Type B pancreatic cell (in vitro differentiated cells): ENCODE measurements at regions not wholly inside any gene's neighbourhood (a gene's known extent, or its start where the extent isn't known, plus 50 kb on each side); places are given as distances from the start of the nearest gene placed in this dataset.

Source experiments
- DNase-seq: peaks from one replicate; pipeline ENCODE4 v3.0.0; 2021; ENCODE audit warnings: mixed read lengths; ENCODE audit not compliant: unreplicated experiment; ENCODE audit errors: extremely low spot score
- H3K27ac Mint-ChIP-seq: 2 replicates; pipeline ENCODE4 v1.8.0; 2021; ENCODE audit warnings: mild to moderate bottlenecking, mixed read lengths
- H3K27me3 Mint-ChIP-seq: 2 replicates; pipeline ENCODE4 v1.8.0; 2021; ENCODE audit warnings: mixed read lengths
- H3K36me3 Mint-ChIP-seq: 2 replicates; pipeline ENCODE4 v1.8.0; 2021; ENCODE audit warnings: mixed read lengths
- H3K4me1 Mint-ChIP-seq: one replicate; pipeline ENCODE4 v1.8.0; 2021; ENCODE audit warnings: mixed read lengths; ENCODE audit not compliant: unreplicated experiment
- H3K4me3 Mint-ChIP-seq: 2 replicates; pipeline ENCODE4 v1.8.0; 2021; ENCODE audit warnings: mild to moderate bottlenecking, mixed read lengths
- H3K9me3 Mint-ChIP-seq: 2 replicates; pipeline ENCODE4 v1.8.0; 2021; ENCODE audit warnings: mixed read lengths
- TF ChIP-seq, protein P1 (sequence below): fragments of 200-600 bp; sonication (generic); conservative IDR thresholded peaks from 2 replicates; pipeline ENCODE4 v1.5.0; 2021; ENCODE audit warnings: antibody characterized with exemption, mild to moderate bottlenecking

GRCh38 chr4:18934197-18934596 lies 912.6 kb upstream of the LCORL start:
- Mint-ChIP-seq H3K27me3 (no peaks in the 10 kb centered on the region), H3K4me3 (no peak overlapping the region), H3K4me1 (peaks cover 38% of the 10 kb centered on the region), H3K9me3 (peaks cover 10% of the 10 kb centered on the region), H3K27ac (no peak overlapping the region), H3K36me3 (no peaks in the 10 kb centered on the region)
- DNase-seq = no peak
- TF ChIP-seq, protein P1, sequence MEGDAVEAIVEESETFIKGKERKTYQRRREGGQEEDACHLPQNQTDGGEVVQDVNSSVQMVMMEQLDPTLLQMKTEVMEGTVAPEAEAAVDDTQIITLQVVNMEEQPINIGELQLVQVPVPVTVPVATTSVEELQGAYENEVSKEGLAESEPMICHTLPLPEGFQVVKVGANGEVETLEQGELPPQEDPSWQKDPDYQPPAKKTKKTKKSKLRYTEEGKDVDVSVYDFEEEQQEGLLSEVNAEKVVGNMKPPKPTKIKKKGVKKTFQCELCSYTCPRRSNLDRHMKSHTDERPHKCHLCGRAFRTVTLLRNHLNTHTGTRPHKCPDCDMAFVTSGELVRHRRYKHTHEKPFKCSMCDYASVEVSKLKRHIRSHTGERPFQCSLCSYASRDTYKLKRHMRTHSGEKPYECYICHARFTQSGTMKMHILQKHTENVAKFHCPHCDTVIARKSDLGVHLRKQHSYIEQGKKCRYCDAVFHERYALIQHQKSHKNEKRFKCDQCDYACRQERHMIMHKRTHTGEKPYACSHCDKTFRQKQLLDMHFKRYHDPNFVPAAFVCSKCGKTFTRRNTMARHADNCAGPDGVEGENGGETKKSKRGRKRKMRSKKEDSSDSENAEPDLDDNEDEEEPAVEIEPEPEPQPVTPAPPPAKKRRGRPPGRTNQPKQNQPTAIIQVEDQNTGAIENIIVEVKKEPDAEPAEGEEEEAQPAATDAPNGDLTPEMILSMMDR = no peak

- Mint-ChIP-seq H3K36me3 (no peaks in the 10 kb centered on the region), H3K27me3 (no peaks in the 10 kb centered on the region), H3K4me3 (no peak overlapping the region), H3K4me1 (peaks cover 27% of the 10 kb centered on the region), H3K27ac (no peak overlapping the region), H3K9me3 (peaks cover 10% of the 10 kb centered on the region)
- TF ChIP-seq, protein P1 = no peak
- DNase-seq = no peak
Measured at GRCh38 chr4:18932730-18933339, 911.3 kb upstream of the LCORL start.

GRCh38 chr4:18931643-18932377 lies 910.3 kb upstream of the LCORL start:
- Mint-ChIP-seq H3K9me3 (peaks cover 4% of the 10 kb centered on the region), H3K36me3 (no peaks in the 10 kb centered on the region), H3K27me3 (no peaks in the 10 kb centered on the region), H3K4me3 (no peak overlapping the region), H3K4me1 (peaks cover 21% of the 10 kb centered on the region), H3K27ac (no peak overlapping the region)
- no peak for DNase-seq
- TF ChIP-seq, protein P1 = no peak

- H3K27ac Mint-ChIP-seq = no peak overlapping the region
- no peaks in the 10 kb centered on the region for H3K27me3 Mint-ChIP-seq
- H3K4me3 Mint-ChIP-seq = no peak overlapping the region
- TF ChIP-seq, protein P1 = no peak
- H3K36me3 Mint-ChIP-seq = no peaks in the 10 kb centered on the region
- peaks cover under 1% of the 10 kb centered on the region for H3K9me3 Mint-ChIP-seq
- no peak for DNase-seq
- H3K4me1 Mint-ChIP-seq = peaks cover 13% of the 10 kb centered on the region
Measured at GRCh38 chr4:18930487-18930886, 908.9 kb upstream of the LCORL start.

- Mint-ChIP-seq H3K4me3 (no peak overlapping the region), H3K4me1 (no peaks in the 10 kb centered on the region), H3K27ac (no peak overlapping the region), H3K27me3 (no peaks in the 10 kb centered on the region), H3K36me3 (no peaks in the 10 kb centered on the region), H3K9me3 (no peaks in the 10 kb centered on the region)
- no peak for DNase-seq
- TF ChIP-seq, protein P1 = no peak
Measured at GRCh38 chr4:18923496-18924161, 902.1 kb upstream of the LCORL start.
